GM18519 (cell line): ENCODE measurements at regions not wholly inside any gene's neighbourhood (a gene's known extent, or its start where the extent isn't known, plus 50 kb on each side); places are given as distances from the start of the nearest gene placed in this dataset.
"Not testable (repeated sequence)": the region's sequence is repeated elsewhere in the genome, so short reads cannot be mapped to it uniquely, and the experiment has no call there.

Source experiments
- ATAC-seq: cut with Tn5 transposase; IDR thresholded peaks from one replicate; pipeline ENCODE4 v1.9.1; 2021; ENCODE audit warnings: mild to moderate bottlenecking, moderate library complexity; ENCODE audit not compliant: unreplicated experiment, low FRiP score

DNA sequence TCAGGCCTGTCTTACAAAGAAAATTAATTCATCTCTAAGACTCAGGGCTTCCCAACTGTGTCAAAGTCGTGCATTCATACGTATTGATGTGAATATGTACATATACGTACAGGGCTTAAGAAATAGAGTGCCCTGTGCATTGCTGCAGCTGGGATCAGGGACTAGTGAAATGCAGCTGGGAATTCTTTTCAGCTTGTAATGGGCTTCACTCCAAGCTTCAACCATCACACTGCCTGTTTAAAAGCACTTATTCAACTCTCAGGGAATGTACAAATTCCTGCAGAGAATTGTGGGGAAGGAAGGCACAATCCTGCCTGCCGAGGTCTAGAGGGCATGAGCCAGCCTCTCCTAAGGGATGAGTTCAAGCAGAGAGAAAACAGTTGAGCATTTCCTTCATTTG, 59.6 kb upstream of the MAN2A1 start:
- ATAC-seq, result no peak

DNA sequence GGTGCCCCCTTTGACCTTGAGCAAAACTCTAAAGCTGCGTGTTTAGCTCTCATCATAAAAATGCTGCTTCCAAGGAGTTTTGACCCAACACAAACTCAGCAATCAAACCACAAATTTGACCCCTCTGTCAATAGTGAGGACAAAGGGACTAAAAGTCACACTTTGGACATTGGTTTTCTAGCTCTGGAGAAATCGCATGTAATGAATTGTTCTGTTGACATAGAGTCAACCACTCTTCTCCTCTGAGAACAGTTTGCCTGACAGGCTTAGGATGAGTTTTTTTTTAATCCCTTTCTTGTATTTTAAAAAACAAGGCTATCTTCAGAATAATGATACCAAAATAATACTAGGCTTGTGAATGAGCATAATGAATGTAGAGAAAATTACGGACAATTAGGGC, 61.1 kb upstream of the MAN2A1 start:
- no peak for ATAC-seq

DNA sequence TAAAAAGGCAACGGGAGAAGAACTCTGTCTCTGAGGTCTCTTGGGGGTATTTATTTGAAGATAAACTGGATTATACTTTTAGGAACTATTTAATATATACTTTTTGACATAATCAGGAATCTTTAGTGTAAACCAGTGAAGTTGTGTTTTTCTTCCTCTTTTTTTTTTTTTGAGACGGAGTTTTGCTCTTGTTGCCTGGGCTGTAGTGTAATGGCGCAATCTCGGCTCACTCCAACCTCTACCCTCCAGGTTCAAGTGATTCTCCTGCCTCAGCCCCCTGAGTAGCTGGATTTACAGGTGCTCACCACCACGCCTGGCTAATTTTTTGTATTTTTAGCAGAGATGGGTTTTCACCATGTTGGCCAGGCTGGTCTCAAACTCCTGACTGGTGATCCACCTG, 68.5 kb upstream of the MAN2A1 start:
- not testable (repeated sequence) for ATAC-seq

GRCh38 chr5:109620651-109621050, 69.1 kb upstream of the MAN2A1 start:
- no peak for ATAC-seq

DNA sequence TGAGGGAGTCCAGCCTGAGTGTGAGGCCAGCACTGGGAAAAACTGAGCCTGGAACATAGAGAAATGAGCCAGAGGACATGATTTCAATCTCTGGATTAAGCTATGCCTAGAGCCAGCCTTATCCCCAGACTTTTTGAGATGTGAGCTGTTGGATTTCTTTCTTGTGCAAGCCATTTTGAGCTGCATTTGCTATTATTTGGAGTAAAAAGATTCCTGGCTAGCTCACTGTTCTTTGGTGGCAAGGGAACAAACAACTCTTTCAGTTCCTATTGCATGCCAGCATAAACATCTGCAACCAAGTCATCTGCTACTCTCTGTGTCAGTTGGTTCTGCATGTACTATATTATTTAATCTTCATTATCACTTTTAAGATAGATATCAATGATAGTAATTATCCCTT, 70.1 kb upstream of the MAN2A1 start:
- ATAC-seq, result no peak

DNA sequence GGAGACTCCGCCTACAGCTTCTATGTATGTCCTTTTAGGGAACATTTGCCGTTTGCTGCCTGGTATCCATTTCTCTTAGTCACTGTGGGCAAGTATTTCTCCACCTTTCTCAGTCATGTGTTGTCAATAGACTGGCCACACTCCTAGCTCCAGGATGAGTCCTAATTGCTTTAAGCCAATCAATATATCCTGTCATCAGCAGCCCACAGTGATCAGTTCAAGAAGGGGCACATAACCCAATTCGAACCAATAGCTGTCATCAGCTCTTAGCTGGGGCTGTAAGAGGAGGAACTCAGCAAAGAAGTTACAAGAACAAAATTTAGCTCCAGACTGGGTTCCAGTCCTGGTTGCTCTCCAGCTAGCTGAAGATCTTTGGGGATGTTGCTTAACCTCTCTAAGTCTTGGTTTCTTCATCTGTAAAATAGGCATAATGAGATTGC, 70.7 kb upstream of the MAN2A1 start:
- no peak for ATAC-seq

DNA sequence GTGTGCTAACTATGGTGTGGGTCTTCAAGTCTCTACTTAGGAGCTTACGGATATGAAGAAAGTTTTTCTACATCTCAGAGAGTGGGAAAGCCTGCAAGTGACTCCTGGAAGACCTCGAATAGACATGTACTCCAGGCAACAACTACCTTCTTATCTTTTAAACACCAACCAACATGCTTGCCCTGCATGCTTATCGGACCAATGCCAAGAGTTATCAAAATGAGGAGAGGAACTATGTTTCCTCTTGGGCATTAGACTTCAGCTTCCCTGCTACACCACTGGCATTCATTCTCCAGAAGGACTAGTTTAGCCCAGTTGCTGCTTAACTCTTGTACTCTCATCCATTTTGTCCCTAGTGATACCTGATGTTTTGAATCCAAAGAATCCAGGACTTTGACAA, 74.7 kb upstream of the MAN2A1 start:
- ATAC-seq, result no peak

DNA sequence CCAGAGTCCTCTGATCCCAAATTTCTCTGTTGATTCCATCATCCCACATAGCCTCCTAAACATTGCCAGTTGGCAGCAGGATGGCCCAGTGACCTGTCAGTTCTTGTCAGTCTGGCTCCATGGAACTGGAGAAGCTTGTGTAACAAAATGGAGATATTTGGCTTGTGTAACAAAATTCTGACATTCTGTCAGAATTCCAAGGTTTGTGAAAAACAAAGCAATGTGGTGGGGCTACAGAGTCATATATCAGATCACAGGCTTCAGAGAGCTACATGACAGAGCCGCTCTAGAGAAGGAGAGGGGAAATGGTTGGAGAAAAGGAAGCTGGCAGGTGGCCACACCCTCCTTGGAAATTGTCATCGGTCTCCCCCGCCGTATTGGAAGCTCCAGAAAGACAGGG, 75.4 kb upstream of the MAN2A1 start:
- no peak for ATAC-seq

- ATAC-seq, result no peak
Observed at GRCh38 chr5:109612278-109612905, 77.3 kb upstream of the MAN2A1 start.

- no peak for ATAC-seq
Observed at GRCh38 chr5:109611505-109611904, 78.2 kb upstream of the MAN2A1 start.

- no peak for ATAC-seq
Observed at GRCh38 chr5:109611061-109611460, 78.7 kb upstream of the MAN2A1 start.

DNA sequence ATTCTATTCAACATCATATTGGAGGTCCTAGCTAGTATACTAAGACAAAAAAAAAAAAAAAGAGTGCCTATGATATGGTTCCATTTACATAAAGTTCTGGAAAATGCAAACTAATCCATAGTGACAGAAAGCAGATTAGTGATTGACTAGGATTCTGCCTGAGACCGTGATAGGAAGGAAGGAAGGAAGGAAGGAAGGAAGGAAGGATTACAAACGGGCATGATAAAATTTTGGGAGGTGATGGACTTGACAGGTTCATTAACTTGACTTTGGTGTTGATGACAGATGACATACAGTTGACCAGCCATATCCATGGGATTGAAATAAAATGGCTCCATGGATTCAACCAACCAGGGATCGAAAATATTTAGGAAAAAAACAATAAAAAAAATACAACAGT, 79.1 kb upstream of the MAN2A1 start:
- ATAC-seq, result no peak

GRCh38 chr5:109605207-109605730, 84.5 kb upstream of the MAN2A1 start:
- no peak for ATAC-seq

- ATAC-seq, result no peak
Observed at GRCh38 chr5:109604758-109605157, 85.0 kb upstream of the MAN2A1 start.

DNA sequence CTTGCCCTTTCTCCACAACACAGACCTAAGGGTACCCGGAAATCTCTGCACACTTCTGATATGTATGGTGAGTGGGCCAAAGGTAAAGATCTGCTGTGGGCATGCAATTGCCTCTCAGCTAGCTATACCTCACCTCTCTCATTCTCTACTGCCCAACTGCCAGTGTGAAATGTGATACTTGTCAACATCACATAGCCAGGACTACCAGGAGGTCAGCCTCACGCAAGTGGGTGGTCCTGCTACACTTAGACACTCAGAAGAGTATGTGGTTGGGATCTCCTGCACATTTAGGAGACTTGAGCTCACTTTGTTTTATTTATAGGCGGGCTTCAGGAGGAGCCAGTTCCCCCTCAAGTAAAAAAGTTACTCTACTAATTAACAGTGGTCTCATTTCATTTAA, 88.0 kb upstream of the MAN2A1 start:
- no peak for ATAC-seq

GRCh38 chr5:109597893-109598292, 91.8 kb upstream of the MAN2A1 start:
- no peak for ATAC-seq

DNA sequence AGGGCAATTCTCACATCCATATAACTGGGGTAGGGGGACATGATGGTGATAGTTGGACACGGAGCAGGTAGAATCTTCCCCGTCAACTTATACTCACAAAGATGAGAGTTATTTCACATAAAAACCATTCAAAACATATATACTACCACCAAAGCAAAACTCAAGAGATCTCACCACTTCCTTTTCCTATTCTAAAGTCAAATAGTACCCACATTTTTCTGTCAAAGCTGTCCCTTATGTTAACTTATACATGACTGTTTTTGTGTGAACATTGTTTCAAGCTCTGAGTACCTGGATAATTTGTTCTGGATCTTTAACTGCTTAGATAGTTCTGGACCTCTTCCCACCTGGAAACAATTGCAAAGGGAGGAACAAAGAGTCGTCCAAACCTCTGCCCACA, 95.5 kb upstream of the MAN2A1 start:
- no peak for ATAC-seq

GRCh38 chr5:109590799-109591198, 98.9 kb upstream of the MAN2A1 start:
- ATAC-seq, result no peak

DNA sequence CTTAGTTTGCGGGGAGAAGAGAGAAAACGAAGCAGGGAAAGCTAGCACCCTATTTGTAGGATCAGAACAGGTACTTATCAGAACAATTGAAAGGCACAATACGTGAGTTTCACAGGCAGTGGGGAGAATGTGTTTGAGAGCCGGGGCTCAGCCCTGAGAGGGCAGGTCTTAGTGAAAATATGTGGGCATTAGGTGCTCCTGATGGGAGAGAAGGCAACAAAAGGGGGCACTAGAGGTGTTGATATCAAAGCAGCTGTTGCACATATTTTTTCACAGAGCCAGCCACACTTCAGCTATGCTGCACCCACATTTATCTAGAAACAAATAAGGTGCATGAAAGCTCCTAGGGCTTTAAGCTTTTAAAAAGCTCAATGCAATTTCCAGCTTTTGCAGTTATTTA, 99.7 kb upstream of the MAN2A1 start:
- ATAC-seq, result no peak

GRCh38 chr5:109589239-109589638, 100.5 kb upstream of the MAN2A1 start:
- ATAC-seq, result no peak

DNA sequence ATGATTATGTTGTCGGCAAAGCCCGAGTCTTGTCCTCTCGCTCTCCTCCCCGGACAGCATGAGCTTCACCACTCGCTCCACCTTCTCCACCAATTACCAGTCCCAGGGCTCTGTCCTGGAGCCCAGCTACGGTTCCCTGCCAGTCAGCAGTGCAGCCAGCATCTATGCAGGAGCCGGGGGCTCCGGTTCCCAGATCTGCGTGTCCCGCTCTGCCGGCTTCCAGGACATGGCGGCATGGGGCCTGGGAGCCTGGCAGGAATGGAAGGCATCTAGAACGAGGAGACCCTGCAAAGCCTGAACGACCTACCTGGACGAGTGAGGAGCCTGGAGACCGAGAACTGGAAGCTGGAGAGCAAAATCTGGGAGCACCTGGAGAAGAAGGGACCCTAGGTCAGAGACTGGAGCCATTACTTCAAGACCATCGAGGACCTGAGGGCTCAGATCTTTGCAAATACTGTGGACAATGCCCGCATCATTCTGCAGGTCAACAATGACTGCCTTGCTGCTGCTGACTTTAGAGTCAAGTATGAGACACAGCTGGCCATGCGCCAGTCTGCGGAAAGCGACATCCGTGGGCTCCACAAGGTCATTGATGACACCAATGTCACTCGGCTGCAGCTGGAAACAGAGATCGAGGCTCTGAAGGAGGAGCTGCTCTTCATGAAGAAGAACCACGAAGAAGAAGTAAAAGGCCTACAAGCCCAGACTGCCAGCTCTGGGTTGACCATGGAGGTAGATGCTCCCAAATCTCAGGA, 101.3 kb upstream of the MAN2A1 start:
- no peak for ATAC-seq

DNA sequence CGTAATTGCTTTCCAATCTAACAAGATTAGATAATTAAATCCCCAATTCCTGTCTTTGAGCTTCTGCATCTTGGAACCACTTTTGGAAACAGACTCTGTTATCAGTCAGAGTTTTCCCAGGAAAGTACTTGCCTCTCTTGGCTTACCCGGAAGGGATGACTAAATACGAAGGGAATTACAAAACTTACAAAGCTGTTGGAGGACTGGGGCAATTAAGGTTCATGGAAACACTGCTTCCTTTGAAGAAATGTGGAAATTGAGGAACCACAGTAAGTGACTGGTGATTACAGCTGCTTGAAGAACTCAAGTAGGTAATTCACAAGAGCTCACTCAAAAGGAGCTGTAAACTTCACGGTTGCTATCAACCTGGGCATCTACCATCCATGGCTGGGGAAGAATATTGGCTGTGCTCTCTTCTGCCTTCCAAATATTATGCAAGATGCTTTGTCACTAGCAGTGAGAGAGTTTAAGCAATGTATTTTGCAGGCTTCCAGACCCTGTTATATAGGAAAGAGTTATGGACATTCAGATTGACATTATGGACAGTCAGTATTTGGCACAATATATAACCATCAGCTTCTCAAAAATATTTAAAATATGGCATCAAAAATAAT, 104.6 kb upstream of the MAN2A1 start:
- no peak for ATAC-seq
